CD14-positive monocyte (primary cell): ENCODE measurements at regions not wholly inside any gene's neighbourhood (a gene's known extent, or its start where the extent isn't known, plus 50 kb on each side); places are given as distances from the start of the nearest gene placed in this dataset.

Experiments
- DNase-seq, 3 donors: peaks; one replicate each; pipeline ENCODE4 v3.0.0-alpha.2; 2011 to 2022
- H2AFZ ChIP-seq: 2 replicates; pipeline ENCODE4 v1.6.0; 2012; ENCODE audit warnings: mild to moderate bottlenecking, low read depth, low read length, inconsistent platforms; ENCODE audit not compliant: insufficient read depth, poor library complexity, severe bottlenecking
- H3K27ac ChIP-seq, 2 donors: 1 replicate in 1 of 2; 2 replicates in 1 of 2; pipeline ENCODE4 v1.5.1; 2012 to 2013; ENCODE audit warnings: low read length in 2 of 2, control low read depth in 1 of 2, inconsistent platforms in 1 of 2, low read depth in 1 of 2, mild to moderate bottlenecking in 1 of 2
- H3K27me3 ChIP-seq, 2 donors: one replicate each; pipeline versions ENCODE4 v1.6.0 to v1.6.1; 2011 to 2013; ENCODE audit warnings: low read length in 2 of 2; ENCODE audit not compliant: control insufficient read depth in 2 of 2, insufficient read depth in 2 of 2
- H3K36me3 ChIP-seq, 2 donors: replicated peaks in 1 of 2; 1 replicate in 1 of 2; 2 replicates in 1 of 2; pipeline versions ENCODE4 v1.5.1 to v1.6.1; 2012 to 2013; ENCODE audit warnings: low read length in 2 of 2, control low read depth in 1 of 2, inconsistent platforms in 1 of 2, mild to moderate bottlenecking in 1 of 2; ENCODE audit not compliant: insufficient read depth in 2 of 2, control insufficient read depth in 1 of 2
- H3K4me1 ChIP-seq, 2 donors: 1 replicate in 1 of 2; 2 replicates in 1 of 2; pipeline versions ENCODE4 v1.5.1 to v1.6.1; 2012 to 2013; ENCODE audit warnings: low read length in 2 of 2, control low read depth in 1 of 2, inconsistent platforms in 1 of 2, mild to moderate bottlenecking in 1 of 2, moderate library complexity in 1 of 2; ENCODE audit not compliant: insufficient read depth in 2 of 2, control insufficient read depth in 1 of 2
- H3K4me2 ChIP-seq: replicated peaks from 2 replicates; pipeline ENCODE3; 2012; ENCODE audit warnings: low read length, moderate library complexity, mild to moderate bottlenecking; ENCODE audit not compliant: poor library complexity, severe bottlenecking; ENCODE audit errors: extremely low read depth
- H3K4me3 ChIP-seq, 3 experiments: fragments of 200-600 bp in 1 of 3; sonication (generic) in 1 of 3; replicated peaks in 1 of 3; 1 replicate in 2 of 3; 2 replicates in 1 of 3; pipeline ENCODE4 v1.5.1; 2011 to 2013; ENCODE audit warnings: low read length in 3 of 3, mild to moderate bottlenecking in 3 of 3, control low read depth in 2 of 3, low read depth in 2 of 3, inconsistent platforms in 1 of 3, moderate library complexity in 1 of 3
- H3K79me2 ChIP-seq: 2 replicates; pipeline ENCODE4 v1.6.0; 2012; ENCODE audit warnings: mild to moderate bottlenecking, control low read depth, inconsistent platforms, low read length, moderate library complexity; ENCODE audit not compliant: insufficient read depth
- H3K9ac ChIP-seq: 2 replicates; pipeline ENCODE4 v1.6.0; 2017; ENCODE audit warnings: low read length, mild to moderate bottlenecking; ENCODE audit not compliant: insufficient read depth, poor library complexity, severe bottlenecking
- H3K9me3 ChIP-seq, 2 donors: replicated peaks in 1 of 2; 1 replicate in 1 of 2; 2 replicates in 1 of 2; pipeline versions ENCODE4 v1.5.1 to v1.6.1; 2012 to 2013; ENCODE audit warnings: low read length in 2 of 2, control low read depth in 1 of 2; ENCODE audit not compliant: control insufficient read depth in 1 of 2, insufficient read depth in 1 of 2
- H4K20me1 ChIP-seq: 2 replicates; pipeline ENCODE4 v1.6.0; 2012; ENCODE audit warnings: mild to moderate bottlenecking, low read length, control low read depth, moderate library complexity; ENCODE audit not compliant: insufficient read depth
- H3K27ac Mint-ChIP-seq, 7 donors: one replicate each; pipeline ENCODE4 v1.8.0; 2020; ENCODE audit warnings: mild to moderate bottlenecking in 7 of 7, mixed read lengths in 7 of 7, moderate library complexity in 6 of 7, inconsistent platforms in 2 of 7
- H3K27me3 Mint-ChIP-seq, 3 donors: one replicate each; pipeline ENCODE4 v1.8.0; 2021 to 2022; ENCODE audit warnings: low read depth in 3 of 3, mild to moderate bottlenecking in 3 of 3, mixed read lengths in 3 of 3, moderate library complexity in 3 of 3, inconsistent platforms in 1 of 3
- H3K36me3 Mint-ChIP-seq, 2 donors: one replicate each; pipeline ENCODE4 v1.8.0; 2020; ENCODE audit warnings: mixed read lengths in 2 of 2, inconsistent platforms in 1 of 2, mild to moderate bottlenecking in 1 of 2
- H3K4me1 Mint-ChIP-seq: one replicate; pipeline ENCODE4 v1.8.0; 2020; ENCODE audit warnings: mild to moderate bottlenecking, mixed read lengths
- H3K4me3 Mint-ChIP-seq, 2 donors: one replicate each; pipeline ENCODE4 v1.8.0; 2020; ENCODE audit warnings: mild to moderate bottlenecking in 2 of 2, mixed read lengths in 2 of 2, moderate library complexity in 1 of 2
- H3K9me3 Mint-ChIP-seq, 7 donors: one replicate each; pipeline ENCODE4 v1.8.0; 2020 to 2022; ENCODE audit warnings: mixed read lengths in 7 of 7, mild to moderate bottlenecking in 6 of 7, moderate library complexity in 6 of 7, inconsistent platforms in 2 of 7
- WGBS: methylation state at CpG from one replicate; pipeline ENCODE4 v1.1.5; 2013; ENCODE audit warnings: missing lambda C conversion rate; ENCODE audit not compliant: insufficient coverage; 5-methylcytosine and 5-hydroxymethylcytosine counted together
- intact Hi-C, 2 donors: fragments of 100-400 bp; cut with micrococcal nuclease; formaldehyde crosslinking; loops; one replicate each; pipeline versions ENCODE4 v1.15.0 to v1.15.1; 2023
- TF ChIP-seq, protein P1 (sequence below): fragments of 200-600 bp; IDR thresholded peaks from one replicate; pipeline ENCODE4 v1.8.0; 2022; ENCODE audit warnings: antibody characterized with exemption, mild to moderate bottlenecking

GRCh38 chr14:71267691-71268090 lies 360.4 kb downstream of the PCNX1 start:
- H3K4me2 ChIP-seq = peak overlapping the region; percentile 63
- DNase-seq = no peak
- H3K4me3 Mint-ChIP-seq = peak overlapping the region; percentile 24 to 75
- peak overlapping the region in 1 of 2 donors; percentile 41 for H3K27ac ChIP-seq
- H3K9ac ChIP-seq = no peak overlapping the region
- no CpG with 5 or more reads among the region's 2 CpGs for WGBS
- peaks cover 0 to 2% of the 10 kb centered on the region in 2 donors for H3K36me3 Mint-ChIP-seq
- no peaks in the 10 kb centered on the region for H3K27me3 ChIP-seq
- peak overlapping the region in 2 of 3 experiments; percentile 22 to 61 for H3K4me3 ChIP-seq
- H3K27me3 Mint-ChIP-seq = peaks cover 0 to 7% (median 6%) of the 10 kb centered on the region in 3 donors
- H3K4me1 ChIP-seq = peaks cover 2 to 15% of the 10 kb centered on the region in 2 donors
- TF ChIP-seq, protein P1, sequence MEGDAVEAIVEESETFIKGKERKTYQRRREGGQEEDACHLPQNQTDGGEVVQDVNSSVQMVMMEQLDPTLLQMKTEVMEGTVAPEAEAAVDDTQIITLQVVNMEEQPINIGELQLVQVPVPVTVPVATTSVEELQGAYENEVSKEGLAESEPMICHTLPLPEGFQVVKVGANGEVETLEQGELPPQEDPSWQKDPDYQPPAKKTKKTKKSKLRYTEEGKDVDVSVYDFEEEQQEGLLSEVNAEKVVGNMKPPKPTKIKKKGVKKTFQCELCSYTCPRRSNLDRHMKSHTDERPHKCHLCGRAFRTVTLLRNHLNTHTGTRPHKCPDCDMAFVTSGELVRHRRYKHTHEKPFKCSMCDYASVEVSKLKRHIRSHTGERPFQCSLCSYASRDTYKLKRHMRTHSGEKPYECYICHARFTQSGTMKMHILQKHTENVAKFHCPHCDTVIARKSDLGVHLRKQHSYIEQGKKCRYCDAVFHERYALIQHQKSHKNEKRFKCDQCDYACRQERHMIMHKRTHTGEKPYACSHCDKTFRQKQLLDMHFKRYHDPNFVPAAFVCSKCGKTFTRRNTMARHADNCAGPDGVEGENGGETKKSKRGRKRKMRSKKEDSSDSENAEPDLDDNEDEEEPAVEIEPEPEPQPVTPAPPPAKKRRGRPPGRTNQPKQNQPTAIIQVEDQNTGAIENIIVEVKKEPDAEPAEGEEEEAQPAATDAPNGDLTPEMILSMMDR = no peak
- H3K9me3 Mint-ChIP-seq = peaks cover 5 to 20% (median 12%) of the 10 kb centered on the region in 7 donors
- H3K36me3 ChIP-seq = no peaks in the 10 kb centered on the region
- peaks cover 18% of the 10 kb centered on the region for H3K4me1 Mint-ChIP-seq
- peak overlapping the region; percentile 63 for H2AFZ ChIP-seq
- H3K79me2 ChIP-seq = no peaks in the 10 kb centered on the region
- no peaks in the 10 kb centered on the region for H4K20me1 ChIP-seq
- intact Hi-C loops = no loop called here
- peaks cover 0 to 7% of the 10 kb centered on the region in 2 donors for H3K9me3 ChIP-seq
- H3K27ac Mint-ChIP-seq = peak overlapping the region in 1 of 7 donors; percentile 50

DNA sequence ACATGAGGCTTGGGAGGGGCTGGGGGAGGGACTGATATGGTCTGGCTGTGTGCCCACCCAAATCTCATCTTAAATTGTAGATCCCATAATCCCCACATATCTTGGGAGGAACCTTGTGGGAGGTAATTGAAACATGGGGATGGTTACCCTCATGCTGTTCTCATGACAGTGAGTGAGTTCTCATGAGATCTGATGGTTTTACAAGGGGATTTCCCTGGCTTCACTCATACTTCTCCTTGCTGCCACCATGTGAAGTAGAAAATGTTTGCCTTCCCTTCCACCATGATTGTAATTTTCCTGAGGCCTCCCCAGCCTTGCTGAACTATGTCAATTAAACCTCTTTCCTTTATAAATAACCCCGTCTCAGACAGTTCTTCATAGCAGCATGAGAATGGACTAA lies 362.9 kb downstream of the PCNX1 start:
- Histone ChIP-seq H3K4me2 (no peak overlapping the region), H3K4me1 (peaks cover 2 to 15% of the 10 kb centered on the region in 2 donors), H3K36me3 (no peaks in the 10 kb centered on the region), H3K9ac (no peak overlapping the region), H4K20me1 (no peaks in the 10 kb centered on the region), H3K4me3 (no peak overlapping the region), H3K79me2 (no peaks in the 10 kb centered on the region), H2AFZ (no peak overlapping the region), H3K27me3 (no peaks in the 10 kb centered on the region), H3K9me3 (peaks cover 0 to 7% of the 10 kb centered on the region in 2 donors), H3K27ac (no peak overlapping the region)
- TF ChIP-seq, protein P1 = no peak
- peaks cover 18% of the 10 kb centered on the region for H3K4me1 Mint-ChIP-seq
- no peak overlapping the region for H3K4me3 Mint-ChIP-seq
- peak overlapping the region in 1 of 7 donors; percentile 29 for H3K27ac Mint-ChIP-seq
- peaks cover 0 to 4% (median 3%) of the 10 kb centered on the region in 3 donors for H3K27me3 Mint-ChIP-seq
- no CpG with 5 or more reads among the region's 1 CpG for WGBS
- H3K36me3 Mint-ChIP-seq = peaks cover 0 to 2% of the 10 kb centered on the region in 2 donors
- DNase-seq = no peak
- intact Hi-C loops = no loop called here
- peaks cover 3 to 15% (median 6%) of the 10 kb centered on the region in 7 donors for H3K9me3 Mint-ChIP-seq
